Parathyroid adenoma (tissue), 2 donors: ENCODE measurements at regions not wholly inside any gene's neighbourhood (a gene's known extent, or its start where the extent isn't known, plus 50 kb on each side); places are given as distances from the start of the nearest gene placed in this dataset.

Experiments
- H2AFZ ChIP-seq: fragments of 300-600 bp; sonication (generic); one replicate; pipeline ENCODE4 v1.7.0; 2017; ENCODE audit warnings: antibody characterized with exemption, mild to moderate bottlenecking
- H3K27ac ChIP-seq: fragments of 300-600 bp; sonication (generic); one replicate; pipeline ENCODE4 v1.7.0; 2017
- H3K27me3 ChIP-seq: fragments of 300-600 bp; sonication (generic); one replicate; pipeline ENCODE4 v1.7.0; 2017; ENCODE audit warnings: low read length; ENCODE audit not compliant: control insufficient read depth, insufficient read depth
- H3K36me3 ChIP-seq: fragments of 300-600 bp; sonication (generic); one replicate; pipeline ENCODE4 v1.7.0; 2017; ENCODE audit warnings: low read length; ENCODE audit not compliant: control insufficient read depth, insufficient read depth
- H3K4me1 ChIP-seq: fragments of 300-600 bp; sonication (generic); one replicate; pipeline ENCODE4 v1.7.0; 2017; ENCODE audit warnings: control low read depth
- H3K4me2 ChIP-seq: fragments of 300-600 bp; sonication (generic); one replicate; pipeline ENCODE4 v1.7.0; 2017; ENCODE audit warnings: low read length
- H3K4me3 ChIP-seq: fragments of 300-600 bp; sonication (generic); one replicate; pipeline ENCODE4 v1.7.0; 2017; ENCODE audit warnings: low read depth, low read length
- H3K79me2 ChIP-seq: fragments of 300-600 bp; sonication (generic); one replicate; pipeline ENCODE4 v1.7.0; 2017; ENCODE audit warnings: control low read depth
- H3K9ac ChIP-seq: fragments of 300-600 bp; sonication (generic); one replicate; pipeline ENCODE4 v1.7.0; 2017; ENCODE audit warnings: mild to moderate bottlenecking
- H3K9me3 ChIP-seq: fragments of 300-600 bp; sonication (generic); one replicate; pipeline ENCODE4 v1.7.0; 2017; ENCODE audit warnings: low read length; ENCODE audit not compliant: control insufficient read depth
- TF ChIP-seq, protein P1 (sequence below): fragments of 300-600 bp; sonication (generic); IDR thresholded peaks from one replicate; pipeline ENCODE4 v1.7.0; 2017; ENCODE audit warnings: antibody characterized with exemption, mild to moderate bottlenecking
- donor health status: primary hyperparathyroidism.

GRCh38 chr4:119829326-119829725 is 200.7 kb upstream of the PDE5A start:
- Histone ChIP-seq H3K27ac (no peak overlapping the region), H3K4me1 (no peaks in the 10 kb centered on the region), H3K9me3 (no peaks in the 10 kb centered on the region), H3K36me3 (no peaks in the 10 kb centered on the region), H2AFZ (no peak overlapping the region), H3K4me3 (no peak overlapping the region), H3K9ac (no peak overlapping the region), H3K27me3 (no peaks in the 10 kb centered on the region), H3K4me2 (no peak overlapping the region), H3K79me2 (no peaks in the 10 kb centered on the region)
- TF ChIP-seq, protein P1, sequence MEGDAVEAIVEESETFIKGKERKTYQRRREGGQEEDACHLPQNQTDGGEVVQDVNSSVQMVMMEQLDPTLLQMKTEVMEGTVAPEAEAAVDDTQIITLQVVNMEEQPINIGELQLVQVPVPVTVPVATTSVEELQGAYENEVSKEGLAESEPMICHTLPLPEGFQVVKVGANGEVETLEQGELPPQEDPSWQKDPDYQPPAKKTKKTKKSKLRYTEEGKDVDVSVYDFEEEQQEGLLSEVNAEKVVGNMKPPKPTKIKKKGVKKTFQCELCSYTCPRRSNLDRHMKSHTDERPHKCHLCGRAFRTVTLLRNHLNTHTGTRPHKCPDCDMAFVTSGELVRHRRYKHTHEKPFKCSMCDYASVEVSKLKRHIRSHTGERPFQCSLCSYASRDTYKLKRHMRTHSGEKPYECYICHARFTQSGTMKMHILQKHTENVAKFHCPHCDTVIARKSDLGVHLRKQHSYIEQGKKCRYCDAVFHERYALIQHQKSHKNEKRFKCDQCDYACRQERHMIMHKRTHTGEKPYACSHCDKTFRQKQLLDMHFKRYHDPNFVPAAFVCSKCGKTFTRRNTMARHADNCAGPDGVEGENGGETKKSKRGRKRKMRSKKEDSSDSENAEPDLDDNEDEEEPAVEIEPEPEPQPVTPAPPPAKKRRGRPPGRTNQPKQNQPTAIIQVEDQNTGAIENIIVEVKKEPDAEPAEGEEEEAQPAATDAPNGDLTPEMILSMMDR: no peak

GRCh38 chr4:119825696-119826095 is 197.1 kb upstream of the PDE5A start:
- H3K9me3 ChIP-seq: no peaks in the 10 kb centered on the region
- H3K79me2 ChIP-seq: no peaks in the 10 kb centered on the region
- no peak overlapping the region for H2AFZ ChIP-seq
- H3K4me3 ChIP-seq: no peak overlapping the region
- TF ChIP-seq, protein P1: no peak
- H3K36me3 ChIP-seq: no peaks in the 10 kb centered on the region
- no peak overlapping the region for H3K27ac ChIP-seq
- H3K27me3 ChIP-seq: no peaks in the 10 kb centered on the region
- no peaks in the 10 kb centered on the region for H3K4me1 ChIP-seq
- H3K9ac ChIP-seq: no peak overlapping the region
- H3K4me2 ChIP-seq: no peak overlapping the region

DNA sequence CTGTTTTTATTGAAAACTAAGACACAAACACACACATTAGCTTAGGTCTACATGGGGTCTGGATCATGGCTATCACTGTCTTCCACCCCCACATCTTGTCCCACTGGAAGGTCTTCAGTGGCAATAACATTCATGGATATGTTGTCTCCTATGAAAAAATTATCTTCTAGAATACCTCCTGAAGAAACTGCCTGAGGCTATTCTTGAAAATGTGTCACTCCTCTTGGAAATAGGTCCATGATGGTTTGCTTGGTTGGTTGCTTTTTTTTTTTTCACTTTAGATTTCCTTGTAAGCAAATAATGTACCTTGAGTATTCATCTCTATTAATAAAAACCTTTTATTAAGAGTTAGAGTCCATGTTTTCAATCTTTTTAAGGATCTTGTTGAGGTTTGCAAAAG is 195.3 kb upstream of the PDE5A start:
- H3K79me2 ChIP-seq: no peaks in the 10 kb centered on the region
- no peaks in the 10 kb centered on the region for H3K36me3 ChIP-seq

DNA sequence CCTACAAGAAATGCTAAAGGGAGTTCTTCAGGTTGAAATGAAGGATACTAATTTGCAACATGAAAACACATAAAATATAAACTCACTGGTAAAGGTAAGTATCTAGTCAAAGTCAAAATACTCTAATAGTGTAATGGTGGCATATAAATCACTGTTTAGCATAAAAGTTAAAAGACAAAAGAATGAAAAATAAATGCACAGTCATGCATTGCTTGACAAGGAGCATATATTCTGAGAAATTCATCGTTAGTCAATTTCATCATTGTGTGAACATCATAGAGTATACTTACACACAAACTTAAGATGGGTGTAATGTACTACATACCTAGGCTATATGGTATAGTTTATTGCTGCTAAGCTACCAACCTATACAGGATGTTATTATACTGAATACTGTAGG is 194.4 kb upstream of the PDE5A start:
- Histone ChIP-seq H3K4me1 (no peaks in the 10 kb centered on the region), H3K27ac (no peak overlapping the region), H3K4me3 (no peak overlapping the region), H3K36me3 (no peaks in the 10 kb centered on the region), H3K4me2 (no peak overlapping the region), H3K9me3 (no peaks in the 10 kb centered on the region), H3K27me3 (no peaks in the 10 kb centered on the region), H3K79me2 (no peaks in the 10 kb centered on the region), H2AFZ (no peak overlapping the region), H3K9ac (no peak overlapping the region)
- TF ChIP-seq, protein P1: no peak

More for the DNA sequence above, 195.3 kb upstream of the PDE5A start:
- Histone ChIP-seq H2AFZ (no peak overlapping the region), H3K4me2 (no peak overlapping the region), H3K9me3 (no peaks in the 10 kb centered on the region), H3K27ac (no peak overlapping the region), H3K4me3 (no peak overlapping the region), H3K4me1 (no peaks in the 10 kb centered on the region), H3K9ac (no peak overlapping the region), H3K27me3 (no peaks in the 10 kb centered on the region)
- TF ChIP-seq, protein P1: no peak

GRCh38 chr4:119816473-119816872 is 187.9 kb upstream of the PDE5A start:
- no peak overlapping the region for H3K9ac ChIP-seq
- no peaks in the 10 kb centered on the region for H3K36me3 ChIP-seq
- no peaks in the 10 kb centered on the region for H3K4me1 ChIP-seq
- no peak overlapping the region for H3K4me3 ChIP-seq
- H3K27ac ChIP-seq: no peak overlapping the region
- no peak overlapping the region for H3K4me2 ChIP-seq
- H3K79me2 ChIP-seq: no peaks in the 10 kb centered on the region
- H3K9me3 ChIP-seq: no peaks in the 10 kb centered on the region
- H3K27me3 ChIP-seq: no peaks in the 10 kb centered on the region
- TF ChIP-seq, protein P1: no peak
- H2AFZ ChIP-seq: no peak overlapping the region
